HCT116 (cell line): ENCODE measurements at regions not wholly inside any gene's neighbourhood (a gene's known extent, or its start where the extent isn't known, plus 50 kb on each side); places are given as distances from the start of the nearest gene placed in this dataset.

ENCODE experiments used
- ATAC-seq: fragments of 200-7000 bp; cut with Tn5 transposase; 2 replicates; pipeline ENCODE4 v1.9.1; 2020; ENCODE audit warnings: mild to moderate bottlenecking, moderate library complexity
- BruUV-seq: library from RNA; stranded (reverse); fragments of 400-500 nt; replicated peaks from 2 replicates; lab custom pipeline; 2021; lab: Mats Ljungman, UMichigan
- CTCF ChIA-PET: fragments of 300-600 bp; sonication (Branson Sonifier 250); formaldehyde crosslinking; loops from one replicate; lab custom pipeline; 2021; ENCODE audit warnings: antibody characterized with exemption; lab: Charles Lee
- POLR2A ChIA-PET: fragments of 300-600, 350-600 bp; sonication (Branson Sonifier 250); formaldehyde crosslinking; loops from one replicate; lab custom pipeline; 2021; ENCODE audit warnings: antibody characterized with exemption; lab: Charles Lee
- RAD21 ChIA-PET, 2 experiments: fragments of 300-600 bp; sonication (Branson Sonifier 250); formaldehyde crosslinking; loops; one replicate each; lab custom pipeline; 2023; ENCODE audit warnings: low total read pairs in 2 of 2; ENCODE audit not compliant: uncharacterized antibody in 2 of 2, unreplicated experiment in 2 of 2, low non-redundant PET in 1 of 2; lab: Charles Lee
- DNase-seq: peaks from one replicate; pipeline ENCODE4 v3.0.0-alpha.2; 2010; ENCODE audit warnings: low read depth, low spot score
- H2AFZ ChIP-seq: fragments of 200-600 bp; shearing (Covaris generic), sonication (generic); 2 replicates; pipeline ENCODE4 v1.6.1; 2017; ENCODE audit warnings: low read depth, mixed run types, mixed read lengths, antibody characterized with exemption, low read length; ENCODE audit not compliant: poor library complexity, severe bottlenecking
- H3K27ac ChIP-seq: 2 replicates; pipeline ENCODE4 v1.5.1; 2012; ENCODE audit warnings: low read depth, low read length
- H3K27me3 ChIP-seq: fragments of 200-600 bp; sonication (generic); 2 replicates; pipeline ENCODE4 v1.6.1; 2016; ENCODE audit warnings: mixed run types, low read length, mixed read lengths; ENCODE audit not compliant: insufficient read depth
- H3K36me3 ChIP-seq, 2 experiments: fragments of 200-500 bp in 1 of 2; fragments of 200-600 bp in 1 of 2; sonication (Bioruptor generic) in 1 of 2; sonication (generic) in 1 of 2; 2 replicates each; pipeline versions ENCODE4 v1.5.1 to v1.6.1; 2014 to 2016; ENCODE audit warnings: low read length in 2 of 2, inconsistent platforms in 1 of 2, mixed read lengths in 1 of 2, mixed run types in 1 of 2; ENCODE audit not compliant: insufficient read depth in 2 of 2, control insufficient read depth in 1 of 2
- H3K4me1 ChIP-seq, 2 experiments: fragments of 200-600 bp in 1 of 2; sonication (generic) in 1 of 2; 2 replicates each; pipeline versions ENCODE4 v1.5.1 to v1.6.1; 2012 to 2017; ENCODE audit warnings: low read length in 2 of 2, inconsistent platforms in 1 of 2, mild to moderate bottlenecking in 1 of 2, mixed read lengths in 1 of 2, mixed run types in 1 of 2, moderate library complexity in 1 of 2; ENCODE audit not compliant: insufficient read depth in 2 of 2, control insufficient read depth in 1 of 2
- H3K4me2 ChIP-seq: fragments of 200-600 bp; sonication (generic); 2 replicates; pipeline ENCODE4 v1.6.1; 2017; ENCODE audit warnings: mixed run types, low read length, mixed read lengths
- H3K4me3 ChIP-seq, 2 experiments: fragments of 200-600 bp in 1 of 2; sonication (generic) in 1 of 2; replicated peaks in 1 of 2; 2 replicates each; pipeline ENCODE4 v1.5.1; 2011 to 2016; ENCODE audit warnings: low read length in 2 of 2, control low read depth in 1 of 2, low read depth in 1 of 2, mild to moderate bottlenecking in 1 of 2, mixed read lengths in 1 of 2, mixed run types in 1 of 2
- H3K79me2 ChIP-seq: fragments of 200-600 bp; sonication (generic); 2 replicates; pipeline ENCODE4 v1.6.1; 2017; ENCODE audit warnings: mild to moderate bottlenecking, mixed run types, low read length, moderate library complexity, mixed read lengths; ENCODE audit not compliant: insufficient read depth
- H3K9ac ChIP-seq: fragments of 200-600 bp; sonication (generic); 2 replicates; pipeline ENCODE4 v1.6.1; 2016; ENCODE audit warnings: low read length, mixed read lengths
- H3K9me2 ChIP-seq: fragments of 200-600 bp; sonication (generic), shearing (Covaris generic); 2 replicates; pipeline ENCODE4 v1.6.1; 2017; ENCODE audit warnings: mixed run types, mild to moderate bottlenecking, moderate library complexity; ENCODE audit not compliant: insufficient read depth
- H3K9me3 ChIP-seq, 2 experiments: fragments of 200-500 bp in 1 of 2; fragments of 200-600 bp in 1 of 2; sonication (Bioruptor generic) in 1 of 2; sonication (generic) in 1 of 2; 2 replicates each; pipeline ENCODE4 v1.6.1; 2014 to 2017; ENCODE audit warnings: low read length in 2 of 2, mixed read lengths in 2 of 2, inconsistent platforms in 1 of 2, low read depth in 1 of 2, mild to moderate bottlenecking in 1 of 2, mixed run types in 1 of 2, moderate library complexity in 1 of 2; ENCODE audit not compliant: control insufficient read depth in 1 of 2, insufficient read depth in 1 of 2
- H4K20me1 ChIP-seq: fragments of 200-600 bp; sonication (generic), shearing (Covaris generic); 2 replicates; pipeline ENCODE4 v1.6.1; 2017; ENCODE audit warnings: mixed run types, mild to moderate bottlenecking, moderate library complexity; ENCODE audit not compliant: insufficient read depth
- CEBPB ChIP-seq: IDR thresholded peaks from 2 replicates; pipeline ENCODE4 v1.6.1; 2012; ENCODE audit warnings: low read depth
- FOSL1 ChIP-seq: IDR thresholded peaks from 2 replicates; pipeline ENCODE4 v1.6.1; 2012; ENCODE audit warnings: low read depth
- SRF ChIP-seq: IDR thresholded peaks from 2 replicates; pipeline ENCODE4 v1.6.1; 2012; ENCODE audit warnings: low read depth
- ZFX ChIP-seq: fragments of 450-650 bp; IDR thresholded peaks from 2 replicates; pipeline ENCODE4 v1.6.1; 2017
- ZNF274 ChIP-seq: fragments of 200-500 bp; sonication (Bioruptor generic); IDR thresholded peaks from 2 replicates; pipeline ENCODE4 v1.6.1; 2014; ENCODE audit warnings: mild to moderate bottlenecking, low read depth, low read length, inconsistent platforms
- intact Hi-C: fragments of 100-400 bp; cut with micrococcal nuclease; formaldehyde crosslinking; loops from 2 replicates; pipeline ENCODE4 v1.10.0; 2022
- TF ChIP-seq, protein P1 (sequence below): IDR thresholded peaks from 2 replicates; pipeline ENCODE4 v1.6.1; 2012
- TF ChIP-seq, protein P2 (sequence below), 3 experiments: fragments of 200-600 bp in 1 of 3; sonication (generic) in 1 of 3; IDR thresholded peaks in 2 of 3; conservative IDR thresholded peaks in 1 of 3; 2 replicates each; pipeline ENCODE4 v1.5.1; 2012 to 2017; ENCODE audit warnings: low read depth in 2 of 3, low read length in 2 of 3, antibody characterized with exemption in 1 of 3, borderline replicate concordance in 1 of 3, control low read depth in 1 of 3, mild to moderate bottlenecking in 1 of 3, mixed read lengths in 1 of 3, mixed run types in 1 of 3, moderate library complexity in 1 of 3; ENCODE audit not compliant: insufficient read depth in 1 of 3
- TF ChIP-seq, protein P3 (sequence below): IDR thresholded peaks from 2 replicates; pipeline ENCODE4 v1.6.1; 2011; ENCODE audit warnings: mild to moderate bottlenecking, low read length, moderate library complexity; ENCODE audit not compliant: insufficient replicate concordance; ENCODE audit errors: extremely low read depth

DNA sequence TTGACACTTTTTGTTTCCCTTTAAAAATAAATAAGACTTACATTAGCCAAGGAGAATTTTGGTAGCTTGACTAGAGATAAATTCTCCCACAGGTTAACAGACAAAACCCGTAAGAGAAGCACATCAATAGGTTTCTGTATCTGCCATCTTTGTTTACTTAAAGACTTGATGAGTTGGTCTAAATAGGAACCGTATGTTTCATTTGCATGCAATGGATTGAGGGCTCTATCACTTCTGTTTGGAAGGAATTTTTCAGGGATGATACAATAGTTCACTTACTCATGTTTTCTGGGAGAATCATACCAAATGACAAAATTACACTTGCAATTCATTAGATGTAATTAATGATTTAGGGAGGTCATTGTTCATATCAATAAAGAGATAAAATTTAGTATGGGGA, 631.5 kb upstream of the NR2F2 start:
- H3K9ac ChIP-seq: no peak overlapping the region
- ChIA-PET POLR2A (no interaction called here), RAD21 (no interaction called here), CTCF (no interaction called here)
- intact Hi-C loops: no loop called here
- no peak overlapping the region for H3K4me2 ChIP-seq
- no peaks in the 10 kb centered on the region for H3K79me2 ChIP-seq
- no TSS peak for BruUV-seq
- ATAC-seq: no peak
- H4K20me1 ChIP-seq: no peaks in the 10 kb centered on the region
- TF ChIP-seq, protein P1, sequence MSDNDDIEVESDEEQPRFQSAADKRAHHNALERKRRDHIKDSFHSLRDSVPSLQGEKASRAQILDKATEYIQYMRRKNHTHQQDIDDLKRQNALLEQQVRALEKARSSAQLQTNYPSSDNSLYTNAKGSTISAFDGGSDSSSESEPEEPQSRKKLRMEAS: no peak
- TF ChIP-seq, protein P2, sequence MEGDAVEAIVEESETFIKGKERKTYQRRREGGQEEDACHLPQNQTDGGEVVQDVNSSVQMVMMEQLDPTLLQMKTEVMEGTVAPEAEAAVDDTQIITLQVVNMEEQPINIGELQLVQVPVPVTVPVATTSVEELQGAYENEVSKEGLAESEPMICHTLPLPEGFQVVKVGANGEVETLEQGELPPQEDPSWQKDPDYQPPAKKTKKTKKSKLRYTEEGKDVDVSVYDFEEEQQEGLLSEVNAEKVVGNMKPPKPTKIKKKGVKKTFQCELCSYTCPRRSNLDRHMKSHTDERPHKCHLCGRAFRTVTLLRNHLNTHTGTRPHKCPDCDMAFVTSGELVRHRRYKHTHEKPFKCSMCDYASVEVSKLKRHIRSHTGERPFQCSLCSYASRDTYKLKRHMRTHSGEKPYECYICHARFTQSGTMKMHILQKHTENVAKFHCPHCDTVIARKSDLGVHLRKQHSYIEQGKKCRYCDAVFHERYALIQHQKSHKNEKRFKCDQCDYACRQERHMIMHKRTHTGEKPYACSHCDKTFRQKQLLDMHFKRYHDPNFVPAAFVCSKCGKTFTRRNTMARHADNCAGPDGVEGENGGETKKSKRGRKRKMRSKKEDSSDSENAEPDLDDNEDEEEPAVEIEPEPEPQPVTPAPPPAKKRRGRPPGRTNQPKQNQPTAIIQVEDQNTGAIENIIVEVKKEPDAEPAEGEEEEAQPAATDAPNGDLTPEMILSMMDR (IDR thresholded peaks at IDR 0.05 in 2 of 3, conservative IDR thresholded peaks at IDR 0.05 in 1 of 3; ENCODE audit: borderline replicate concordance in 1 of 3, insufficient read depth in 1 of 3, low read depth in 2 of 3, low read length in 2 of 3): no peak
- TF ChIP-seq, protein P3, sequence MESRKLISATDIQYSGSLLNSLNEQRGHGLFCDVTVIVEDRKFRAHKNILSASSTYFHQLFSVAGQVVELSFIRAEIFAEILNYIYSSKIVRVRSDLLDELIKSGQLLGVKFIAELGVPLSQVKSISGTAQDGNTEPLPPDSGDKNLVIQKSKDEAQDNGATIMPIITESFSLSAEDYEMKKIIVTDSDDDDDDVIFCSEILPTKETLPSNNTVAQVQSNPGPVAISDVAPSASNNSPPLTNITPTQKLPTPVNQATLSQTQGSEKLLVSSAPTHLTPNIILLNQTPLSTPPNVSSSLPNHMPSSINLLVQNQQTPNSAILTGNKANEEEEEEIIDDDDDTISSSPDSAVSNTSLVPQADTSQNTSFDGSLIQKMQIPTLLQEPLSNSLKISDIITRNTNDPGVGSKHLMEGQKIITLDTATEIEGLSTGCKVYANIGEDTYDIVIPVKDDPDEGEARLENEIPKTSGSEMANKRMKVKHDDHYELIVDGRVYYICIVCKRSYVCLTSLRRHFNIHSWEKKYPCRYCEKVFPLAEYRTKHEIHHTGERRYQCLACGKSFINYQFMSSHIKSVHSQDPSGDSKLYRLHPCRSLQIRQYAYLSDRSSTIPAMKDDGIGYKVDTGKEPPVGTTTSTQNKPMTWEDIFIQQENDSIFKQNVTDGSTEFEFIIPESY: no peak
- TF ChIP-seq FOSL1 (no peak), CEBPB (no peak), SRF (no peak), ZNF274 (no peak), ZFX (no peak)
- H2AFZ ChIP-seq: no peak overlapping the region
- H3K27me3 ChIP-seq: no peaks in the 10 kb centered on the region
- H3K4me3 ChIP-seq: no peak overlapping the region
- H3K4me1 ChIP-seq: no peaks in the 10 kb centered on the region
- no peaks in the 10 kb centered on the region for H3K36me3 ChIP-seq
- DNase-seq: no peak
- H3K27ac ChIP-seq: no peak overlapping the region
- H3K9me2 ChIP-seq: no peaks in the 10 kb centered on the region
- H3K9me3 ChIP-seq: peaks cover 11 to 19% of the 10 kb centered on the region in 2 experiments; a peak in 3 of 4 replicates
